HepG2 (cell line): ENCODE measurements at regions not wholly inside any gene's neighbourhood (a gene's known extent, or its start where the extent isn't known, plus 50 kb on each side); places are given as distances from the start of the nearest gene placed in this dataset.

Source experiments
- CBFB ChIP-seq: sonication (generic); formaldehyde crosslinking; IDR thresholded peaks from 2 replicates; pipeline ENCODE4 v1.4.0; 2020; ENCODE audit warnings: missing genetic modification reagents
- CREB1 ChIP-seq, 2 experiments: fragments of 450-650 bp in 1 of 2; IDR thresholded peaks; 2 replicates each; pipeline ENCODE4 v1.6.1; 2016 to 2017; ENCODE audit warnings: control low read depth in 1 of 2, mild to moderate bottlenecking in 1 of 2, missing compliant biosample characterization in 1 of 2, missing genetic modification characterization in 1 of 2
- GPN1 ChIP-seq: sonication (generic); formaldehyde crosslinking; IDR thresholded peaks from 2 replicates; pipeline ENCODE4 v1.5.1; 2020; ENCODE audit warnings: missing genetic modification reagents, borderline replicate concordance
- HDAC6 ChIP-seq: fragments of 200-600 bp; sonication (generic); IDR thresholded peaks from 2 replicates; pipeline ENCODE4 v1.7.0; 2017; ENCODE audit warnings: mild to moderate bottlenecking, antibody characterized with exemption, low read length, low read depth
- JUN ChIP-seq: sonication (generic); formaldehyde crosslinking; IDR thresholded peaks from 2 replicates; pipeline ENCODE4 v1.4.0; 2020; ENCODE audit warnings: mild to moderate bottlenecking, missing genetic modification reagents
- MTA1 ChIP-seq: sonication (generic); formaldehyde crosslinking; IDR thresholded peaks from 2 replicates; pipeline ENCODE4 v1.4.0; 2020; ENCODE audit warnings: missing genetic modification reagents, mild to moderate bottlenecking, borderline replicate concordance
- SCMH1 ChIP-seq: sonication (generic); formaldehyde crosslinking; IDR thresholded peaks from 2 replicates; pipeline ENCODE4 v1.9.0; 2021; ENCODE audit warnings: missing genetic modification reagents, mild to moderate bottlenecking, borderline replicate concordance
- SKI ChIP-seq: fragments of 450-650 bp; IDR thresholded peaks from one replicate; pipeline ENCODE4 v1.6.1; 2018; ENCODE audit warnings: mild to moderate bottlenecking; ENCODE audit not compliant: partially characterized antibody
- SMARCE1 ChIP-seq: fragments of 450-650 bp; IDR thresholded peaks from 2 replicates; pipeline ENCODE4 v1.6.1; 2017; ENCODE audit warnings: borderline replicate concordance
- SUZ12 ChIP-seq: fragments of 150-350 bp; IDR thresholded peaks from 2 replicates; pipeline ENCODE4 v1.6.1; 2014; ENCODE audit warnings: low read depth, low read length
- ZNF12 ChIP-seq: sonication (generic); formaldehyde crosslinking; IDR thresholded peaks from 2 replicates; pipeline ENCODE4 v1.5.0; 2020; ENCODE audit warnings: missing genetic modification reagents
- ZNF367 ChIP-seq: sonication (generic); formaldehyde crosslinking; IDR thresholded peaks from 2 replicates; pipeline ENCODE4 v1.4.0; 2020; ENCODE audit warnings: missing genetic modification reagents, borderline replicate concordance
- ZNF441 ChIP-seq: sonication (generic); formaldehyde crosslinking; IDR thresholded peaks from 2 replicates; pipeline ENCODE4 v1.7.0; 2021; ENCODE audit warnings: missing genetic modification reagents, borderline replicate concordance
- ZNF546 ChIP-seq: sonication (generic); formaldehyde crosslinking; conservative IDR thresholded peaks from 2 replicates; pipeline ENCODE4 v1.8.1; 2023; ENCODE audit warnings: mild to moderate bottlenecking, missing genetic modification reagents
- ZNF773 ChIP-seq: sonication (generic); formaldehyde crosslinking; IDR thresholded peaks from 2 replicates; pipeline ENCODE4 v1.4.0; 2020; ENCODE audit warnings: missing genetic modification reagents, borderline replicate concordance
- ZNF878 ChIP-seq: sonication (generic); formaldehyde crosslinking; IDR thresholded peaks from 2 replicates; pipeline ENCODE4 v1.8.1; 2023; ENCODE audit warnings: mild to moderate bottlenecking, missing genetic modification reagents, moderate library complexity
- TF ChIP-seq, protein P1 (sequence below): sonication (generic); formaldehyde crosslinking; IDR thresholded peaks from 2 replicates; pipeline ENCODE4 v1.8.1; 2023; ENCODE audit warnings: mild to moderate bottlenecking, missing genetic modification reagents
- TF ChIP-seq, protein P2 (sequence below): sonication (generic); formaldehyde crosslinking; IDR thresholded peaks from 2 replicates; pipeline ENCODE4 v1.9.0; 2021; ENCODE audit warnings: missing genetic modification reagents, borderline replicate concordance
- TF ChIP-seq, protein P3 (sequence below): sonication (generic); formaldehyde crosslinking; IDR thresholded peaks from 2 replicates; pipeline ENCODE4 v1.4.0; 2020; ENCODE audit warnings: mild to moderate bottlenecking, missing genetic modification reagents
- TF ChIP-seq, protein P4 (sequence below): IDR thresholded peaks from 2 replicates; pipeline ENCODE4 v1.6.1; 2016; ENCODE audit warnings: low read depth, missing genetic modification reagents, missing compliant biosample characterization

DNA sequence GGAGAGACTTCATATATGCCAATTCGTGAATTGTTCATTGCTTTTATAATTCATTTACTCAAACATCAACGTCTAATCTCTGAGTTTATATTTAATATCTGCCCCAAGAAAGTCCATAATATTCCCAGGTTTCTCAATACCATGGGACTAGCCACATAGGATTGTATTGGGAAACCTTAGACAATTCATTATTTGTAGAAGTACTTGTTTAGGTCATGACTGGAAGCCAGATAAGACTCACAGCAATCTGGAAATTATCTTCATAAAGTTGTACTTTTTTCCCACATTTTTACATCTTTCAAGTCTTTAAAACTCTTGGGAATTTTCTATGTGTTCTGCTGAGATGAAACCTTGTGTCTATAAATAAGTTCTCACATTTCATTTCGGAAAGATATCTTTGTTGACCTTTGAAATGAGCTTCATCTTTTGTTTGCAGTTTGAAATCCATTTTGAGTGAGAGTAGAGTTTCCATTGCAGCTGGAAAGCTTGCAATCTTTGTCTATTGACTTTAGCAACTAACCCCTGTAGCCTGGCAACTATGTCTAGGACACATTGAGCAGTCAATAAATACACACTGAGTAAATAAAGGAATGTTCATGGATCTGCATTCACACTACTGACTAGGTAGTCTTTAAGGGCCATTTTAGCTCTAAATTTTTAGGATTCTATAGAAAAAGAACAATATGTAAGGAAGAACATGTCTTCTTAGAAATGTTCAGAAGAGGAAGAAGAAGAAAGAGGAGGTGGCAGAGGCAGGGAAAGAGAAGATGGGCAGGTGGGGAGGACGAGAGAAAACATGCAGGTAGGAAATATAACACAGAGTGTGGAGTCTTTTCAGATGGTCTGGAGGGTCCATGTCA, 154.4 kb downstream of the LRIG3 start (continued):
- peak; percentile 36; the same call in 1 of the 2 replicates for TF ChIP-seq CREB1 (IDR thresholded peaks at IDR 0.05)
- peak; percentile 38 for TF ChIP-seq CREB1 (CRISPR knock-in tag; IDR thresholded peaks at IDR 0.05)
- TF ChIP-seq, protein P1, sequence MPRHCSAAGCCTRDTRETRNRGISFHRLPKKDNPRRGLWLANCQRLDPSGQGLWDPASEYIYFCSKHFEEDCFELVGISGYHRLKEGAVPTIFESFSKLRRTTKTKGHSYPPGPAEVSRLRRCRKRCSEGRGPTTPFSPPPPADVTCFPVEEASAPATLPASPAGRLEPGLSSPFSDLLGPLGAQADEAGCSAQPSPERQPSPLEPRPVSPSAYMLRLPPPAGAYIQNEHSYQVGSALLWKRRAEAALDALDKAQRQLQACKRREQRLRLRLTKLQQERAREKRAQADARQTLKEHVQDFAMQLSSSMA (CRISPR knock-in tag): no peak
- no peak for TF ChIP-seq SUZ12
- TF ChIP-seq HDAC6: no peak
- TF ChIP-seq ZNF12 (CRISPR knock-in tag): 0 out of 2 replicates have a peak, but pooled peaks have one; percentile 52
- TF ChIP-seq ZNF546 (CRISPR knock-in tag): no peak
- TF ChIP-seq, protein P2, sequence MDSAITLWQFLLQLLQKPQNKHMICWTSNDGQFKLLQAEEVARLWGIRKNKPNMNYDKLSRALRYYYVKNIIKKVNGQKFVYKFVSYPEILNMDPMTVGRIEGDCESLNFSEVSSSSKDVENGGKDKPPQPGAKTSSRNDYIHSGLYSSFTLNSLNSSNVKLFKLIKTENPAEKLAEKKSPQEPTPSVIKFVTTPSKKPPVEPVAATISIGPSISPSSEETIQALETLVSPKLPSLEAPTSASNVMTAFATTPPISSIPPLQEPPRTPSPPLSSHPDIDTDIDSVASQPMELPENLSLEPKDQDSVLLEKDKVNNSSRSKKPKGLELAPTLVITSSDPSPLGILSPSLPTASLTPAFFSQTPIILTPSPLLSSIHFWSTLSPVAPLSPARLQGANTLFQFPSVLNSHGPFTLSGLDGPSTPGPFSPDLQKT (CRISPR knock-in tag): no peak
- TF ChIP-seq SCMH1: no peak
- TF ChIP-seq CBFB: no peak
- TF ChIP-seq GPN1 (CRISPR knock-in tag): no peak
- TF ChIP-seq SMARCE1: no peak
- no peak for TF ChIP-seq ZNF367
- no peak; the same call in 1 of the 2 replicates for TF ChIP-seq JUN (CRISPR knock-in tag)
- TF ChIP-seq ZNF441 (CRISPR knock-in tag): no peak
- TF ChIP-seq, protein P3, sequence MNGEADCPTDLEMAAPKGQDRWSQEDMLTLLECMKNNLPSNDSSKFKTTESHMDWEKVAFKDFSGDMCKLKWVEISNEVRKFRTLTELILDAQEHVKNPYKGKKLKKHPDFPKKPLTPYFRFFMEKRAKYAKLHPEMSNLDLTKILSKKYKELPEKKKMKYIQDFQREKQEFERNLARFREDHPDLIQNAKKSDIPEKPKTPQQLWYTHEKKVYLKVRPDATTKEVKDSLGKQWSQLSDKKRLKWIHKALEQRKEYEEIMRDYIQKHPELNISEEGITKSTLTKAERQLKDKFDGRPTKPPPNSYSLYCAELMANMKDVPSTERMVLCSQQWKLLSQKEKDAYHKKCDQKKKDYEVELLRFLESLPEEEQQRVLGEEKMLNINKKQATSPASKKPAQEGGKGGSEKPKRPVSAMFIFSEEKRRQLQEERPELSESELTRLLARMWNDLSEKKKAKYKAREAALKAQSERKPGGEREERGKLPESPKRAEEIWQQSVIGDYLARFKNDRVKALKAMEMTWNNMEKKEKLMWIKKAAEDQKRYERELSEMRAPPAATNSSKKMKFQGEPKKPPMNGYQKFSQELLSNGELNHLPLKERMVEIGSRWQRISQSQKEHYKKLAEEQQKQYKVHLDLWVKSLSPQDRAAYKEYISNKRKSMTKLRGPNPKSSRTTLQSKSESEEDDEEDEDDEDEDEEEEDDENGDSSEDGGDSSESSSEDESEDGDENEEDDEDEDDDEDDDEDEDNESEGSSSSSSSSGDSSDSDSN (CRISPR knock-in tag): no peak
- TF ChIP-seq, protein P4, sequence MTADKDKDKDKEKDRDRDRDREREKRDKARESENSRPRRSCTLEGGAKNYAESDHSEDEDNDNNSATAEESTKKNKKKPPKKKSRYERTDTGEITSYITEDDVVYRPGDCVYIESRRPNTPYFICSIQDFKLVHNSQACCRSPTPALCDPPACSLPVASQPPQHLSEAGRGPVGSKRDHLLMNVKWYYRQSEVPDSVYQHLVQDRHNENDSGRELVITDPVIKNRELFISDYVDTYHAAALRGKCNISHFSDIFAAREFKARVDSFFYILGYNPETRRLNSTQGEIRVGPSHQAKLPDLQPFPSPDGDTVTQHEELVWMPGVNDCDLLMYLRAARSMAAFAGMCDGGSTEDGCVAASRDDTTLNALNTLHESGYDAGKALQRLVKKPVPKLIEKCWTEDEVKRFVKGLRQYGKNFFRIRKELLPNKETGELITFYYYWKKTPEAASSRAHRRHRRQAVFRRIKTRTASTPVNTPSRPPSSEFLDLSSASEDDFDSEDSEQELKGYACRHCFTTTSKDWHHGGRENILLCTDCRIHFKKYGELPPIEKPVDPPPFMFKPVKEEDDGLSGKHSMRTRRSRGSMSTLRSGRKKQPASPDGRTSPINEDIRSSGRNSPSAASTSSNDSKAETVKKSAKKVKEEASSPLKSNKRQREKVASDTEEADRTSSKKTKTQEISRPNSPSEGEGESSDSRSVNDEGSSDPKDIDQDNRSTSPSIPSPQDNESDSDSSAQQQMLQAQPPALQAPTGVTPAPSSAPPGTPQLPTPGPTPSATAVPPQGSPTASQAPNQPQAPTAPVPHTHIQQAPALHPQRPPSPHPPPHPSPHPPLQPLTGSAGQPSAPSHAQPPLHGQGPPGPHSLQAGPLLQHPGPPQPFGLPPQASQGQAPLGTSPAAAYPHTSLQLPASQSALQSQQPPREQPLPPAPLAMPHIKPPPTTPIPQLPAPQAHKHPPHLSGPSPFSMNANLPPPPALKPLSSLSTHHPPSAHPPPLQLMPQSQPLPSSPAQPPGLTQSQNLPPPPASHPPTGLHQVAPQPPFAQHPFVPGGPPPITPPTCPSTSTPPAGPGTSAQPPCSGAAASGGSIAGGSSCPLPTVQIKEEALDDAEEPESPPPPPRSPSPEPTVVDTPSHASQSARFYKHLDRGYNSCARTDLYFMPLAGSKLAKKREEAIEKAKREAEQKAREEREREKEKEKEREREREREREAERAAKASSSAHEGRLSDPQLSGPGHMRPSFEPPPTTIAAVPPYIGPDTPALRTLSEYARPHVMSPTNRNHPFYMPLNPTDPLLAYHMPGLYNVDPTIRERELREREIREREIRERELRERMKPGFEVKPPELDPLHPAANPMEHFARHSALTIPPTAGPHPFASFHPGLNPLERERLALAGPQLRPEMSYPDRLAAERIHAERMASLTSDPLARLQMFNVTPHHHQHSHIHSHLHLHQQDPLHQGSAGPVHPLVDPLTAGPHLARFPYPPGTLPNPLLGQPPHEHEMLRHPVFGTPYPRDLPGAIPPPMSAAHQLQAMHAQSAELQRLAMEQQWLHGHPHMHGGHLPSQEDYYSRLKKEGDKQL (CRISPR knock-in tag): peak; percentile 82
- TF ChIP-seq SKI: peak; percentile 78
- no peak for TF ChIP-seq ZNF878 (CRISPR knock-in tag)
- TF ChIP-seq ZNF773 (CRISPR knock-in tag): no peak
- TF ChIP-seq MTA1 (CRISPR knock-in tag): no peak
